ENCODE measurements at regions not wholly inside any gene's neighbourhood (a gene's known extent, or its start where the extent isn't known, plus 50 kb on each side); places are given as distances from the start of the nearest gene placed in this dataset.

- DNase-seq (ENCODE audit: low read depth, low spot score): no peak
- Histone ChIP-seq H3K4me2 (ENCODE audit: control insufficient read depth, insufficient read depth) (no peak overlapping the region), H3K27ac (ENCODE audit: control insufficient read depth, insufficient read depth) (no peak overlapping the region), H4K20me1 (ENCODE audit: control insufficient read depth, insufficient read depth) (no peaks in the 10 kb centered on the region), H3K9me3 (replicated peaks; ENCODE audit: control insufficient read depth, insufficient read depth, low read length) (no peaks in the 10 kb centered on the region), H2AFZ (ENCODE audit: control insufficient read depth, low read depth, low read length) (no peak overlapping the region), H3K4me1 (ENCODE audit: control insufficient read depth, insufficient read depth, low read length) (no peaks in the 10 kb centered on the region), H3K79me2 (ENCODE audit: control insufficient read depth, insufficient read depth, low read length) (no peaks in the 10 kb centered on the region), H3K9ac (ENCODE audit: control insufficient read depth, insufficient read depth, low read length) (no peak overlapping the region), H3K36me3 (ENCODE audit: control insufficient read depth in 2 of 2, insufficient read depth in 2 of 2, low read length in 1 of 2) (no peaks in the 10 kb centered on the region), H3K4me3 (no peak overlapping the region), H3K27me3 (replicated peaks in 1 of 2; ENCODE audit: control insufficient read depth in 2 of 2, insufficient read depth in 2 of 2, low read length in 1 of 2) (peaks cover 0 to 1% of the 10 kb centered on the region in 2 experiments; a peak in 1 of 4 replicates)
- SMC1A ChIA-PET (ENCODE audit: uncharacterized antibody, unreplicated experiment): no interaction called here
- BruUV-seq (replicated peaks): no TSS peak
- RAD21 ChIA-PET (ENCODE audit: unreplicated experiment): no interaction called here
- no peak for FAIRE-seq
- no peak for TF ChIP-seq SPI1 (IDR thresholded peaks at IDR 0.05; ENCODE audit: borderline replicate concordance, insufficient read depth, low read depth, low read length)
- no peak for TF ChIP-seq SIN3A (IDR thresholded peaks at IDR 0.05; ENCODE audit: low read depth, low read length)
- intact Hi-C loops (cut with micrococcal nuclease; ENCODE audit: unreplicated experiment): loop anchor here (10.0 kb wide), 1 partner anchor 189 kb away; no protein-coding TSS in a partner anchor
- POLR2A ChIA-PET: interaction anchor here (0.7 kb wide), 1 partner anchor 17 kb away, joined by 3 read pairs; no protein-coding TSS in a partner anchor
- in situ Hi-C loops (cut with MboI): no loop called here
- no peak for ATAC-seq
- CTCF ChIA-PET: no interaction called here
- 67% methylated on average over 2 of the region's 2 CpGs for WGBS (ENCODE audit: insufficient coverage, insufficient replicate concordance, low lambda C conversion rate, missing lambda C conversion rate)
Observed at GRCh38 chr1:55473661-55474060, 258.5 kb upstream of the USP24 start.

- no peaks in the 10 kb centered on the region for H3K4me1 ChIP-seq (ENCODE audit: control insufficient read depth, insufficient read depth, low read length)
- ChIA-PET SMC1A (ENCODE audit: uncharacterized antibody, unreplicated experiment) (no interaction called here), RAD21 (ENCODE audit: unreplicated experiment) (no interaction called here), POLR2A (no interaction called here), CTCF (no interaction called here)
- peaks cover 0 to 1% of the 10 kb centered on the region in 2 experiments; a peak in 2 of 4 replicates for H3K27me3 ChIP-seq (replicated peaks in 1 of 2; ENCODE audit: control insufficient read depth in 2 of 2, insufficient read depth in 2 of 2, low read length in 1 of 2)
- no peak for FAIRE-seq
- no peaks in the 10 kb centered on the region for H3K36me3 ChIP-seq (ENCODE audit: control insufficient read depth in 2 of 2, insufficient read depth in 2 of 2, low read length in 1 of 2)
- ATAC-seq: no peak
- WGBS (ENCODE audit: insufficient coverage, insufficient replicate concordance, low lambda C conversion rate, missing lambda C conversion rate): 12% methylated on average over 2 of the region's 2 CpGs
- H3K27ac ChIP-seq (ENCODE audit: control insufficient read depth, insufficient read depth): no peak overlapping the region
- no peak overlapping the region for H3K9ac ChIP-seq (ENCODE audit: control insufficient read depth, insufficient read depth, low read length)
- H2AFZ ChIP-seq (ENCODE audit: control insufficient read depth, low read depth, low read length): no peak overlapping the region
- in situ Hi-C loops (cut with MboI): no loop called here
- no peak overlapping the region for H3K4me3 ChIP-seq
- intact Hi-C loops (cut with micrococcal nuclease; ENCODE audit: unreplicated experiment): loop anchor here (10.0 kb wide), 1 partner anchor 188 kb away; no protein-coding TSS in a partner anchor
- H3K4me2 ChIP-seq (ENCODE audit: control insufficient read depth, insufficient read depth): no peak overlapping the region
- no peaks in the 10 kb centered on the region for H3K9me3 ChIP-seq (replicated peaks; ENCODE audit: control insufficient read depth, insufficient read depth, low read length)
- BruUV-seq (replicated peaks): no TSS peak
- no peak for DNase-seq (ENCODE audit: low read depth, low spot score)
- no peaks in the 10 kb centered on the region for H4K20me1 ChIP-seq (ENCODE audit: control insufficient read depth, insufficient read depth)
- no peaks in the 10 kb centered on the region for H3K79me2 ChIP-seq (ENCODE audit: control insufficient read depth, insufficient read depth, low read length)
- TF ChIP-seq CTCF (IDR thresholded peaks at IDR 0.05 in 2 of 3, conservative IDR thresholded peaks at IDR 0.05 in 1 of 3; ENCODE audit: control insufficient read depth in 2 of 3, extremely low read depth in 1 of 3, insufficient read depth in 1 of 3, low read depth in 3 of 3, low read length in 3 of 3) (no peak), ZNF687 (IDR thresholded peaks at IDR 0.05) (no peak), SUPT20H (IDR thresholded peaks at IDR 0.05; ENCODE audit: borderline replicate concordance, control insufficient read depth, low read depth, low read length) (no peak), SKIL (IDR thresholded peaks at IDR 0.05; ENCODE audit: low read depth, poor library complexity, severe bottlenecking) (no peak), FOXM1 (IDR thresholded peaks at IDR 0.05; ENCODE audit: low read depth, low read length) (no peak), POLR2A (IDR thresholded peaks at IDR 0.05; ENCODE audit: low read depth, low read length) (no peak), CREB1 (IDR thresholded peaks at IDR 0.05; ENCODE audit: low read depth) (no peak), BACH1 (IDR thresholded peaks at IDR 0.05; ENCODE audit: borderline replicate concordance) (no peak)
Observed at GRCh38 chr1:55472784-55473183, 257.6 kb upstream of the USP24 start.
